Trophoblast cell (in vitro differentiated cells and primary cell): ENCODE measurements at regions not wholly inside any gene's neighbourhood (a gene's known extent, or its start where the extent isn't known, plus 50 kb on each side); places are given as distances from the start of the nearest gene placed in this dataset.

Experiments
- DNase-seq, 2 donors: peaks; one replicate each; pipeline ENCODE4 v3.0.0-alpha.2; 2016
- H2AFZ ChIP-seq: 2 replicates; pipeline ENCODE4 v1.6.1; 2013; ENCODE audit warnings: low read length, moderate library complexity, mild to moderate bottlenecking; ENCODE audit not compliant: insufficient read depth, poor library complexity
- H2AK5ac ChIP-seq: 2 replicates; pipeline ENCODE4 v1.6.1; 2013; ENCODE audit warnings: mild to moderate bottlenecking, low read length
- H2BK120ac ChIP-seq: 2 replicates; pipeline ENCODE4 v1.6.1; 2013; ENCODE audit warnings: low read length, mild to moderate bottlenecking, moderate library complexity; ENCODE audit not compliant: insufficient read depth, poor library complexity
- H2BK12ac ChIP-seq: 2 replicates; pipeline ENCODE4 v1.6.1; 2013; ENCODE audit warnings: mild to moderate bottlenecking, low read length, moderate library complexity
- H2BK5ac ChIP-seq: 2 replicates; pipeline ENCODE4 v1.6.1; 2013; ENCODE audit warnings: low read length, low read depth, moderate library complexity, mild to moderate bottlenecking; ENCODE audit not compliant: poor library complexity
- H3K14ac ChIP-seq: 2 replicates; pipeline ENCODE4 v1.6.1; 2013; ENCODE audit warnings: mild to moderate bottlenecking, low read length
- H3K18ac ChIP-seq: 2 replicates; pipeline ENCODE4 v1.6.1; 2013; ENCODE audit warnings: mild to moderate bottlenecking, low read length
- H3K23ac ChIP-seq: 2 replicates; pipeline ENCODE4 v1.6.1; 2013; ENCODE audit warnings: low read length
- H3K27ac ChIP-seq: 2 replicates; pipeline ENCODE4 v1.5.1; 2013; ENCODE audit warnings: low read depth, mild to moderate bottlenecking, inconsistent platforms, low read length, moderate library complexity
- H3K27me3 ChIP-seq: 2 replicates; pipeline ENCODE4 v1.6.1; 2013; ENCODE audit warnings: inconsistent platforms, mild to moderate bottlenecking, low read length, moderate library complexity; ENCODE audit not compliant: insufficient read depth
- H3K36me3 ChIP-seq, 2 experiments: 1 replicate in 1 of 2; 2 replicates in 1 of 2; pipeline ENCODE4 v1.6.1; 2013; ENCODE audit warnings: low read length in 2 of 2, mild to moderate bottlenecking in 2 of 2, moderate library complexity in 1 of 2; ENCODE audit not compliant: insufficient read depth in 2 of 2, control insufficient read depth in 1 of 2
- H3K4ac ChIP-seq: 2 replicates; pipeline ENCODE4 v1.6.1; 2013; ENCODE audit warnings: low read depth, mild to moderate bottlenecking, low read length, moderate library complexity
- H3K4me1 ChIP-seq, 2 experiments: 1 replicate in 1 of 2; 2 replicates in 1 of 2; pipeline ENCODE4 v1.6.1; 2013; ENCODE audit warnings: low read length in 2 of 2, mild to moderate bottlenecking in 2 of 2, moderate library complexity in 1 of 2; ENCODE audit not compliant: insufficient read depth in 2 of 2, control insufficient read depth in 1 of 2
- H3K4me2 ChIP-seq: 2 replicates; pipeline ENCODE4 v1.6.1; 2013; ENCODE audit warnings: inconsistent platforms, mild to moderate bottlenecking, low read length, moderate library complexity
- H3K4me3 ChIP-seq: 2 replicates; pipeline ENCODE4 v1.5.1; 2013; ENCODE audit warnings: mild to moderate bottlenecking, low read depth, low read length, inconsistent platforms
- H3K79me1 ChIP-seq: one replicate; pipeline ENCODE4 v1.6.1; 2013; ENCODE audit warnings: low read length
- H3K79me2 ChIP-seq: 2 replicates; pipeline ENCODE4 v1.6.1; 2013; ENCODE audit warnings: low read length, mild to moderate bottlenecking; ENCODE audit not compliant: control insufficient read depth, insufficient read depth, poor library complexity
- H3K9ac ChIP-seq: 2 replicates; pipeline ENCODE4 v1.6.1; 2013; ENCODE audit warnings: mild to moderate bottlenecking, low read length
- H3K9me3 ChIP-seq: 2 replicates; pipeline ENCODE4 v1.6.1; 2013; ENCODE audit warnings: low read depth, mild to moderate bottlenecking, control low read depth, inconsistent platforms, low read length; ENCODE audit not compliant: insufficient read depth
- H4K12ac ChIP-seq: 2 replicates; pipeline ENCODE4 v1.6.1; 2013; ENCODE audit warnings: low read depth, mild to moderate bottlenecking, low read length, moderate library complexity
- H4K8ac ChIP-seq: 2 replicates; pipeline ENCODE4 v1.6.1; 2013; ENCODE audit warnings: low read depth, mild to moderate bottlenecking, low read length, moderate library complexity
- H4K91ac ChIP-seq: one replicate; pipeline ENCODE4 v1.6.1; 2013; ENCODE audit warnings: low read depth, mild to moderate bottlenecking, low read length, moderate library complexity
- WGBS: extraction: QIAGEN DNeasy Blood & Tissue Kit; methylation state at CpG from one replicate; pipeline ENCODE4 v1.1.7; 2013; ENCODE audit warnings: missing lambda C conversion rate; ENCODE audit not compliant: insufficient read length, insufficient coverage; ENCODE audit errors: extremely low coverage; 5-methylcytosine and 5-hydroxymethylcytosine counted together

GRCh38 chr16:13322336-13322735 is 420.9 kb downstream of the SHISA9 start:
- Histone ChIP-seq H3K4me3 (no peak overlapping the region), H4K91ac (no peak overlapping the region), H4K8ac (no peak overlapping the region), H3K9me3 (no peaks in the 10 kb centered on the region), H3K4me2 (no peak overlapping the region), H3K27ac (no peak overlapping the region), H2BK12ac (no peak overlapping the region), H2BK120ac (no peak overlapping the region), H3K4ac (no peak overlapping the region), H3K79me1 (no peaks in the 10 kb centered on the region), H3K14ac (no peak overlapping the region), H2AK5ac (no peak overlapping the region), H2AFZ (no peak overlapping the region), H3K4me1 (no peaks in the 10 kb centered on the region), H3K9ac (no peak overlapping the region), H3K79me2 (no peaks in the 10 kb centered on the region), H2BK5ac (no peak overlapping the region), H3K23ac (no peak overlapping the region), H3K36me3 (no peaks in the 10 kb centered on the region), H4K12ac (no peak overlapping the region), H3K18ac (no peak overlapping the region), H3K27me3 (no peaks in the 10 kb centered on the region)
- DNase-seq: no peak
- WGBS: no CpG with 5 or more reads among the region's 2 CpGs

GRCh38 chr16:13324851-13325250 is 423.5 kb downstream of the SHISA9 start:
- H3K4me3 ChIP-seq: no peak overlapping the region
- H2AK5ac ChIP-seq: no peak overlapping the region
- H3K14ac ChIP-seq: no peak overlapping the region
- no peak overlapping the region for H3K4me2 ChIP-seq
- no peaks in the 10 kb centered on the region for H3K27me3 ChIP-seq
- no peak overlapping the region for H2AFZ ChIP-seq
- H4K8ac ChIP-seq: no peak overlapping the region
- H3K9me3 ChIP-seq: no peaks in the 10 kb centered on the region
- no peaks in the 10 kb centered on the region for H3K36me3 ChIP-seq
- H3K4ac ChIP-seq: no peak overlapping the region
- no peak overlapping the region for H3K27ac ChIP-seq
- no peak overlapping the region for H4K12ac ChIP-seq
- H2BK12ac ChIP-seq: no peak overlapping the region
- no peak overlapping the region for H3K18ac ChIP-seq
- no peak overlapping the region for H3K9ac ChIP-seq
- no peaks in the 10 kb centered on the region for H3K79me1 ChIP-seq
- no peak overlapping the region for H4K91ac ChIP-seq
- DNase-seq: no peak
- no peak overlapping the region for H2BK120ac ChIP-seq
- no peaks in the 10 kb centered on the region for H3K79me2 ChIP-seq
- H2BK5ac ChIP-seq: no peak overlapping the region
- WGBS: no CpG with 5 or more reads among the region's 2 CpGs
- no peaks in the 10 kb centered on the region for H3K4me1 ChIP-seq
- H3K23ac ChIP-seq: no peak overlapping the region

GRCh38 chr16:13325396-13325795 is 424.0 kb downstream of the SHISA9 start:
- no peak overlapping the region for H2BK5ac ChIP-seq
- H3K79me2 ChIP-seq: no peaks in the 10 kb centered on the region
- H3K9ac ChIP-seq: no peak overlapping the region
- DNase-seq: no peak
- WGBS: no CpG with 5 or more reads among the region's 5 CpGs
- no peak overlapping the region for H3K4me3 ChIP-seq
- H2BK120ac ChIP-seq: no peak overlapping the region
- H3K4me2 ChIP-seq: no peak overlapping the region
- H2AFZ ChIP-seq: no peak overlapping the region
- H3K18ac ChIP-seq: no peak overlapping the region
- no peaks in the 10 kb centered on the region for H3K79me1 ChIP-seq
- no peaks in the 10 kb centered on the region for H3K4me1 ChIP-seq
- no peak overlapping the region for H4K12ac ChIP-seq
- no peak overlapping the region for H2BK12ac ChIP-seq
- no peak overlapping the region for H2AK5ac ChIP-seq
- no peak overlapping the region for H3K27ac ChIP-seq
- no peak overlapping the region for H4K91ac ChIP-seq
- H3K4ac ChIP-seq: no peak overlapping the region
- H3K36me3 ChIP-seq: no peaks in the 10 kb centered on the region
- H4K8ac ChIP-seq: no peak overlapping the region
- no peaks in the 10 kb centered on the region for H3K9me3 ChIP-seq
- H3K14ac ChIP-seq: no peak overlapping the region
- H3K27me3 ChIP-seq: no peaks in the 10 kb centered on the region
- H3K23ac ChIP-seq: no peak overlapping the region

GRCh38 chr16:13331918-13332317 is 430.5 kb downstream of the SHISA9 start:
- H3K79me2 ChIP-seq: no peaks in the 10 kb centered on the region

More at GRCh38 chr16:13331918-13332317, 430.5 kb downstream of the SHISA9 start:
- WGBS: no CpG with 5 or more reads among the region's 2 CpGs
- Histone ChIP-seq H4K8ac (no peak overlapping the region), H2AFZ (no peak overlapping the region), H2BK12ac (no peak overlapping the region), H2BK120ac (no peak overlapping the region), H3K9me3 (no peaks in the 10 kb centered on the region), H2BK5ac (no peak overlapping the region), H3K18ac (no peak overlapping the region), H3K27me3 (no peaks in the 10 kb centered on the region), H3K4me3 (no peak overlapping the region), H3K4ac (no peak overlapping the region), H4K12ac (no peak overlapping the region), H3K14ac (no peak overlapping the region), H3K27ac (no peak overlapping the region), H3K79me1 (no peaks in the 10 kb centered on the region), H2AK5ac (no peak overlapping the region), H3K9ac (no peak overlapping the region), H3K23ac (no peak overlapping the region), H3K4me2 (no peak overlapping the region), H4K91ac (no peak overlapping the region), H3K36me3 (no peaks in the 10 kb centered on the region), H3K4me1 (no peaks in the 10 kb centered on the region)
- no peak for DNase-seq
